GM04503 (cell line): ENCODE measurements at regions not wholly inside any gene's neighbourhood (a gene's known extent, or its start where the extent isn't known, plus 50 kb on each side); places are given as distances from the start of the nearest gene placed in this dataset.

Source experiments
- DNase-seq: peaks from one replicate; pipeline ENCODE4 v3.0.0-alpha.2; 2012; ENCODE audit warnings: low read depth

DNA sequence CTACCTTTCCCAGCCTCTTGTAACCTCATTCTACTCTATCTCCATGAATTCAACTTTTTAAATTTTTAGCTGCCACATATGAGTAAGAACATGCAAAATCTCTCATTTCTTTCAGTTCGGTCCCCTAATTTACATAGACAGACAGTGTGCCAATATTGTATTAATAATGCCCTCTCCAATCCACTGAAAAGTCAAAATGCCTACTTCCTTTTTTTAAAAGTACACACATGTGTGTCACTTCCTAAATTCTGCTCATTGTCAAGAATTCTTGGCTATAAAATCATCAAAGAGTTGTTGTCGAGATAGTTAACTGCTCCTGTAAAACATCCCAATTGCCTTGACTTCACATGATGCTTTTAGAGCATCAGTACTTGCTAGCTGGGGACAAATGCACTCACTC lies 84.2 kb upstream of the IL12A start:
- DNase-seq = no peak

DNA sequence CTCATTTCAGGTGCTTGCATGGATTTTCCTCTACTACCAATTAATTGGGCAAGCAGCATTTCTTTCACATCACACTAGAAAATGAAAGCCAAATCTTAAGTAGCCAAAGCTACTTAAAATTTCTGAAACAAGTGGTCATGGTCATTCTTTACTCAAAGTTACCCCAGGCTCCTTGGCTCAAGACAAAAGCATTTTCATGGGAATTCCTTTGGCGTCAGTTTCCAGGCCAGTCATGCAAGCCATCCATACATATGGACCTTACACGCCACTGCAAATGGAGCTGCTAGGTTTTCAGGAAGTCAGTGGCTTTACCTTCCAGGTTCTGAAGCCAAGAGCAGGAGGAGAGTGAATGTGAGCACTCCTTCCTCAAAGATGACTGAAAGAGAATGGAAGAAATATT lies 83.7 kb upstream of the IL12A start:
- no peak for DNase-seq

DNA sequence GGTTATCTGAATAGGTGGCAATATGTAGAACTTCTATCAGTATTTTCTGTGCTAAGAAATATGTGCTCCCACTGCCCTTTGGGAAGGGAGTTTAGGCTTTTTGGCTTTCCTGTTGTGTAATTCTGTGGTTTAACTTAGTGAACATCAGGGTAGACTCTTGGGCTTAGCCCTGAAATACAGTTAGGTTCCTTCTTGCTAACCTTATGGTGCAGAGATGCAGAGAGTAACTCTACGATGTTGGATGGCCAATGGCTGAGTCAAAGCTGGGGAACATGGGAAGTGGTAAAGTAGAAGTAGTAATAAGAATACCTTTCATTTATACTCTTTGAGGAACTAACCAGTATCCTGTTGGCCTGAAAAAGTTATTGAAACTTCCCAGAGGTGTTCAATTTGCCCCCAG lies 80.8 kb upstream of the IL12A start:
- no peak for DNase-seq

DNA sequence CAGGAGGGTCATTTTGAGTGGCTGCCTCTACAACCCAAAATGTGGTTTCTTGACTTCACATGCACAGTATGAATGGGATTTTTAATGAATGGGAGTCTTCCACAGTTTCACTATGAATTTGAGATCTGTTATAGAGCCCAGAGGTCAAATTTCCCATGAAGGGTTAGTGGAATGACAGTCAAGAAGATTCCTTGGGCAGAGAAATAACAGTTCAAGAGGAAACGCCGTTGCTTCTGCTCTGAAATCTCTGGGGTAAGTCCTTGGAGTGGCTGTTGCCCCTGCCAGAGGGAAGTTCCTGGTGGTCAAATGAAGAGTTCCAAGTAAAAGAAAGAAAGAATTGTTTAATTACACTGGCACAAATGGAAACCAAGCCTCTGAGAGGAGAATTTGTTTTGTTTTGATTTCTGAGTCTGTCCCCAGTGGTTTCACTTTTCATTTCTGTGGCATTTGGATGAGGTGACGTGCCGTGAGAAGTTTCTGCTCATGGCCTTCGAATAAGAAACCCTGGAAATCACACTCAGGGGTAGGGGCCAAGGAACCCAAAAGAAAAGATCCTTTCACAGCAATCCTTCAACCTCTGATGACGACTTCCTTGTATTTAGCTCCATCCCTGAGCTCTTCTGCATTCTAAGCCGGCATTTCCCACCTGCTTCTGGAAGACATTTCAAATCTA lies 77.5 kb upstream of the IL12A start:
- DNase-seq = no peak

DNA sequence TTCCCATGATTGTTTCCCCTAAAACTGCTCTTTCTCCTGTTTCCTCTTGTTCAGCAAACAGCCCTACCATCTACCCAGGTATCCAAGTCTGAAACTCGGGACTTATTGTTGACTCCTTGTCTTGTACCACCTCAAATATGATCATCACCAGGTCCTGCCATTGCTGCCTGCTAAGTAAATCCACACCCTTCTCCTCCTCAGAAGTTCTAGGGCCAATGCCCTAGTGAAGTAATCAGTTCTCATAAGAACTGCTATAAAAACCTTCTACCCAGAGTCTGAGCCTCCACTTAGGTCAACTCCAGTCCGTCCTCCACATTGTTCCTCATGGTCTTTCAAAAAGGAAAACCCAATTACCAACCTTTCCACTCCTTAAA lies 77.0 kb upstream of the IL12A start:
- no peak for DNase-seq

DNA sequence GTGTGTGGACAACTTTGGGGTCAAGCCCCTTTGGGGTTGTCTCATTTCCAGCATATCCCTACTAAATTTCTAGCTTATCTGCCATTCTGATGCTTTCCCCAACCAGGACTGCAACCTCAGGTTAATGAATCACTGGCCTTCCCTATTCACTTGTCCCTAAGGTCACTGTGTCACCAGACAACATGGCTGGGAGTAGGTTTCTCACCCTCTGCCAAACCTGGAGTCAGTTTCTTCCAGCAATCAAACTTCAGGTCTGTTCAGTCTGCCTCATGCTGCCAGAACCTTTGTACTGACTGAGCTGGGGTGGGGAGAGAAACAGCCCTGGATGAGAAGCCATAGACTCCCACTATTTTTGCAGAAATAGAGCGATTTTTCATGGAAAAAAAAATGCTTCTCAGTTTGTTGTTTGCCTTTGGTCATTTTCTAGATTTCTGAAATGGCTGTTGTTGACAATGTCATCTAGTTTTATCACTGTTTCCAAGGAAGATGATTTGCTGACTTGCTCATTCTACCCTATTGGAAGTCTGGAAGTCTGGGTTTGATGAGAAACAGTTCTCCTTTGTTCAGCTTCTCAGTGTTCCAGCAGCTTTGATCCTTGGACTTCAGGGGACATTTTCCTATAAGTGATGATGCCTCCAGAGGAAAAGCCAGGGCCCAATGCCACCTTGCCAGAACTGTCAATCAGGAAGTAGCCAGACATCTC lies 74.8 kb upstream of the IL12A start:
- no peak for DNase-seq

DNA sequence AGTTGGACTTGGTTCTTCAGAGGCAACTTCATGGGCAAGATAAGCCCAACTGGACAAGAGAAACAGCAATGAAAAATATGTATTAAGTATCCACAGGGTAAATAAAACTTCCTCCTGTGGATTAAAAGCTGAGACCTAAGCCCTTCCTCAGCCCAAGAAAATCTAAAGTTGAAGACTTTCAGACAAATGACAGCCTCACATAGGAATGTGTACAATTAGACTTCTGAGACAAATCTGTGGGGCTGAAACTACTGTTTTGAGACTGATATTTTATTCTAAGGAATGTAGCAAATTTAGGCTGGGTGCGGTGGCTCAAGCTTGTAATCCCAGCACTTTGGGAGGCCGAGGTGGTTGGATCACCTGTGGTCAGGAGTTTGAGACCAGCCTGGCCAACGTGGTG lies 74.2 kb upstream of the IL12A start:
- no peak for DNase-seq

DNA sequence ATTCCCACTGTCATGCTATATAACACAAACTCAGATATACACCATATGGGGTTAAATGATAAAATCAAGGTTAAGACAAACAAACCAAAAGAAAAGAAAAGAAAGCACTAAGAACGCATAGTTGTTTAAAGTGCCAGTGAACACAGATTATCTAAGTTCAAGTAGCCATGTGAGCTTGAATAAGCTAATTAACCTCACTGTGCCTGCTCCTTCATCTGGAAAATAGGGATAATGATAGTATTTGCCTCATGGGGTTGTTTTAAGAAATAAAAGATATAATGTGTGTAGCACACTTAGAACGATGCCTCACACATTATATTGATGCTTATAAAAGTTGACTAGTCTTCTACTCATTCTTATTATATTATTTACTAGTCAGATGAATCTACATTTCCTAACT lies 72.6 kb upstream of the IL12A start:
- no peak for DNase-seq

DNA sequence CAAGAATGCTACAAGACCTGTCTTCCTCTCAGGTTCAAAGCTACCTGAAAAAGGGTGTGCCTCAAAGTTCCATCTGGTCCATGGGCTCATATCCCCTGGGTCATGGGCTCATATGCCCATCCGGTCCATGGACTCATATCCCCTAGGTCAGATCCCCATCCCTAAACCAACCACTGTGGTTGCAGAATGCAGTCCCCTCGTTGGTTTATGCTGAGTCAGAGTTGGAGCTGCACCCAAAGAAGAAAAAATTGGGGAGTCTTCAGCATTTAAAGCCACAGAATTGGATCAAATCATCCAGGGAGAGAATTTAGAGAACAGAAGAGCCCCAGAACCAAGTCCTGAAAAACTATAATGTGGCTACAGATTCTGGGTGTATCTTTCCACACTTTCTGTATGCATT lies 71.5 kb upstream of the IL12A start:
- DNase-seq = no peak

DNA sequence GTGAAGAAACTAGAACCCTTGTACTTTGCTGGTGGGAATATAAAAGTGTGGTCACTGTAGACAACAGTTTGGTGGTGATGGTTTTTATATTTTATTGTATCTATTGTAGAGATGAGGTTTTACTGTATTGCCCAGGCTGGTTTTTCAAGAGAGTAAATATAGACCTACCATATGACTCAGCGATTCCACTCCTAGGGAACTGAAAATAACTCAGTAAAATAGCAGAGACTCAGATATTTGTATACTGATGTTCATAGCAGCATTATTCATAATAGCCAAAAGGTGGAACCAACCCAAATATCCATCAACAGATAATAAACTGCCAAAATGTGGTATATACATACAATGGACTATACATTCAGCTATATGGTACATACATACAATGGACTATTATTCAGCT lies 68.8 kb upstream of the IL12A start:
- no peak for DNase-seq

DNA sequence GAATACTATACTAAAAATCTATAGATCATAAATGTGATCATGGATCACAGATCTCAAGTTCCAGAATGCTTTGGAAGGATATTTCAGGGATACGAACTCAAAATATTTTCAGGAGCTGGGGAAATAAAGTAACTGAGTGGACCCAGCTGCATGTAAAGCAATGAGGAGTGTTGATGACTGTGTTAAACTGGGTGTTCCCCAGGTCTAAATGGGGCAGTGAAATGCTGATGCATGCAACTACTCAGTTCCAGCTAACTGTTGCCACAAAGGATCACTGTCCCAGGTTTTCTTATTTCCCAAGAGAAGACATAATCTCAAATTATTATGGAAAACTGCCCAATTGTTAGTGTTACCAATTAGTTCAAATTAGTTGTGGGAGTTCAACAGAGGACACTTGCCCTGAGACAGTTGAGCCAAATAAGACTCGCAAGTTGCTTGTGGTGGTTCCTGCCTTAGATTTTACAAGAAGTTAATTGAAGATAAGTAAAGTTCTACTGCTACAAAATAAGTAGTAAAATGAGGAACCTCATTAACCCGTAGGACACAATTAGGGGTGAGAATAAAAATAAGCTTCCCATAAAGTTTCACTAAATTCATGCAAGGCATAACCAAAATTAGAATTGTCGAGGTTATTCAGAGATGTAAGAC lies 66.3 kb upstream of the IL12A start:
- no peak for DNase-seq

DNA sequence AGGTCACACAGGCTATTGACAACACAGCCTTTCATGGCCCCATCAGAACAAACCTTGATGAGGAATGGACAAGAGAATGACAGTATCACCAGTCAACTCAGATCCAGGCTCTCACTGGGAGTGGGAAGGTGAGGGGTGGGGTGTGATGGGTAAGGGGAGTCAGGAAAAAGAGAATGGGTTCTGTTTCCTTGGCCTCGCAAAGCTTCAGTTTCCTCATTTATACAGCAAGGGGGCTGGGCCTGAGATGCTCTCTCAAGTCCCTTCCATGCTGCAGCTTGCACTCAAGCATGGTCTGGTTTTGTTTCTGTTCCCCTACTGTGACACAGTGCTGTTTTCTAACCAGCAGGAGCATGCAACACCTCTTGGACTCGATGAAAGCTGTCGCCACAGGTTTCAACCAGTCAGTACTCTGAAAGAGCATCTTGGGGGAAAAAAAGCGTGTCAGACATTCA lies 65.7 kb upstream of the IL12A start:
- DNase-seq = no peak

DNA sequence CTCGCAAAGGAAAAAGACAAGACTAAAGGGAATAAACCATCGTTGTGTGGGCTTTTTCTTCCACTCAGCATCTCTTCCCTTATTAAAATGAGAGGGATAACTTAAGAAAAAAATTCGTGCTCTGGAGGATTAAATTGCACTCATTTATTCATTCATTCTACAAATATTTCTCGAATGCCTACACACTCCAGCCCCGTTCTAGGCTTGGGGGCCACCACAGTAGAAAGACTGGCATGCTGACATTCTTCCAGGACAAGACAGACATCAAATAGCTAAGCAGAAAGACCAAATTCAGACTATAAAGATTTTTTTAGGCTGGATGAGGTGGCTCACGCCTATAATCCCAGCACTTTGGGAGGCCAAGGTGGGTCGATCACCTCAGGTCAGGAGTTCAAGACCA lies 65.3 kb upstream of the IL12A start:
- no peak for DNase-seq

DNA sequence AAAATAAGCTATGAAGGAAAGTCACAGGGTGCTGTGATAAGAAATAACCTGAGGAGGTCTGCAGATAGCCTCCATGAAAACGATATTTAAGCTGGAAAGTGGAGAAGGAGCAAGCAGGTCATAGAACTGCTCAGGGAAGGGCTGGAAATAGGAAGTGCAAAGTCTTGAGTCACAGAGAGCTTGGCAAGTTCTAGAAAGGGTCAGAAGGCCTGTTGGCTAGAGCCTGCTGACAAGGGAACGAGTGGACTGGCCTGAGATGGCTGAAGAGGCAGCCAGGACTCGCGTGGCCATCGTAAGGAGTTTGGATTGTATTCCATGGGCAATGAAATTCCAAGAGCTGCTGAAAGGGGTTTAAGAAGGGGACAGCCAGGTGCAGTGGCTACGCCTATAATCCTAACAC lies 64.7 kb upstream of the IL12A start:
- DNase-seq = no peak

DNA sequence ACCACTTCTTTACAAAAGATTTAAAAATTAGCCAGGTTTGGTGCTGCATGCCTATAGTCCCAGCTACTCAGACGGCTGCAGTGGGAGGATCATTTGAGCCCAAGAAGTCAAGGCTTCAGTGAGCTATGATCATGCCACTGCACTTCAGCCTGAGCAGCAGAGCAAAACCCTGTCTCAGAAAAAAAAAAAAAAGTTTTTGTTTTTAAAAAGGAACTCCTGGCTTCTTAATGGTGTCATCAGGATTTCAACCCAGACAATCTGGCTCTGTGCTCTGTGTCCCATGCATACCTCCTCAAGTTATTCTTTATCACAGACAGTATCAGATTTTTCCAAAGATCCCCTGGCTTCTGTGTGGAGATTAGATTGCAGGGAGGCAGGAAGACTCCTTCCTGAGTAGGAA lies 64.2 kb upstream of the IL12A start:
- no peak for DNase-seq

DNA sequence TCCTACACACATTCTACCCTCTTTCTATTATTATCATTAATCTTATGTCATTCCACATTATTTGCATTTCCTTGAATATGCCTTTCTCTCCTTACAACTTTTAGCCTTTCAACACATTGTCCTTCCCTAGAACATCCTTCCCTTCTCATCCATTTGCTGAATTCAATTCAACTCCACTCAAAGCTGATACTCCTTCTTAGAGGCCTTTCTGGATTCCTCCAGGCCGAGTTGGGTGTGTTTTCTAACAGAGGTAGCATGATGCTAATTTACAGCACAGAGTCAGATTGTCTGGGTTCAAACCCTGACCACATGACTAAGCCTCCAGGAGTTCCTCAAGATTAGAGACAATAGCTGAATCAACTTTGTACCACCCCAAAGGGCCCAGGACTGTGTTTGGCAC lies 63.4 kb upstream of the IL12A start:
- no peak for DNase-seq

DNA sequence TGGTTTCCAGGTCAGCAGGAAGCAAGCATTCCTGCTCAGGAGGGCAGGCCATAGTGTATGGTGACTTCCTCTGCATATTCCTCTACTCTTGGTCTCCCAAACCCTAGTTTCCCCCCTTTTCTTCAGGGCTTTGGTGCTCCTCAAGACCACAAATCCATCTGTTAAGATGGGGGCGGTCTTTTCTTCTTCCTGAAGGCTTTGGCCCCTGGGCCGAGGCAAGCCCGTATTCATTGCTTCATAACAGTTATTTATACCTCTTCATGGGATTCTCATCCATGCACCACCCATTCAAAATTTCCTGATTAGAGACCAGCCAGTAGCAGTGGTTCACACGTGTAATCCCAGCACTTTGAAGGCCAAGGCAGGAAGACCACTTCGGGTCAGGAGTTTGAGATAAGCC lies 62.1 kb upstream of the IL12A start:
- DNase-seq = no peak

DNA sequence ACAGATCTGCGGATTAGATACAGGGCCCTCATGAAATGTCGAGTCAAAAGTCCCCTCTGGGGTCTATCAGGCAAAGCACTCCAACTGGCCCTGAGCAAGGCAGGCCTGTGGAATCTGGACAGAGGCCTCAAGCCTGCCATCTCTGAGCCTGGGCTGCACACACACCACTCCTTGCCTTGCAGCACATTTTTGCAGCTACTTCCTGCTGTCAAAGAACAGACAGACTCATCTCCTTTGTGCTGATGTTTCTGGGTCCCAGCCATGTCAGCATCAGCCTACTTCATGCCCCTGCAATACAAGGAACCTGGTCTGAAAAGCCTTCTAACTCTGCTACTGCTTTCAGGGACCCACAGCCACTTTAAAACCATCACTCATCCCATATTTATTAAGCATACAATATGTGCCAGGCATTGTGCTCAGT lies 60.6 kb upstream of the IL12A start:
- no peak for DNase-seq

DNA sequence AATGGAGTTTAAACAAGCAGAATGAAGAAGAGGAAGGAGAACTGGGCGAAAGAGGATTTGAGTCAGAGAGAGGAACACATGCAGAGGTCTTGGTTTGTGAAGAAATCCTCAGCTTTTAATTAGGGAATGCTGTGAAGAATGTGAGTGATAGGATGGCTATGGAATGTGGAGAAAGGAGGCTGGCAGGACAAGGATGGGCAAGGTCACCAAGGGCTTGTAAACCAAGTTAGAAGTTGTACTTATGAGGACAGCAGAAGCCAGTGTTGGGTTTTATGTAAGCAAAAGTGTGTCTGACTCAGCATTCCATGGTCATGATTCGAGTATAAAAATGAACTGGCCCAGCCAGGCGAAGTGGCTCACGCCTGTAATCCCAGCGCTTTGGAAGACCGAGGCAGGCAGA lies 60.0 kb upstream of the IL12A start:
- DNase-seq = peak; percentile 99

DNA sequence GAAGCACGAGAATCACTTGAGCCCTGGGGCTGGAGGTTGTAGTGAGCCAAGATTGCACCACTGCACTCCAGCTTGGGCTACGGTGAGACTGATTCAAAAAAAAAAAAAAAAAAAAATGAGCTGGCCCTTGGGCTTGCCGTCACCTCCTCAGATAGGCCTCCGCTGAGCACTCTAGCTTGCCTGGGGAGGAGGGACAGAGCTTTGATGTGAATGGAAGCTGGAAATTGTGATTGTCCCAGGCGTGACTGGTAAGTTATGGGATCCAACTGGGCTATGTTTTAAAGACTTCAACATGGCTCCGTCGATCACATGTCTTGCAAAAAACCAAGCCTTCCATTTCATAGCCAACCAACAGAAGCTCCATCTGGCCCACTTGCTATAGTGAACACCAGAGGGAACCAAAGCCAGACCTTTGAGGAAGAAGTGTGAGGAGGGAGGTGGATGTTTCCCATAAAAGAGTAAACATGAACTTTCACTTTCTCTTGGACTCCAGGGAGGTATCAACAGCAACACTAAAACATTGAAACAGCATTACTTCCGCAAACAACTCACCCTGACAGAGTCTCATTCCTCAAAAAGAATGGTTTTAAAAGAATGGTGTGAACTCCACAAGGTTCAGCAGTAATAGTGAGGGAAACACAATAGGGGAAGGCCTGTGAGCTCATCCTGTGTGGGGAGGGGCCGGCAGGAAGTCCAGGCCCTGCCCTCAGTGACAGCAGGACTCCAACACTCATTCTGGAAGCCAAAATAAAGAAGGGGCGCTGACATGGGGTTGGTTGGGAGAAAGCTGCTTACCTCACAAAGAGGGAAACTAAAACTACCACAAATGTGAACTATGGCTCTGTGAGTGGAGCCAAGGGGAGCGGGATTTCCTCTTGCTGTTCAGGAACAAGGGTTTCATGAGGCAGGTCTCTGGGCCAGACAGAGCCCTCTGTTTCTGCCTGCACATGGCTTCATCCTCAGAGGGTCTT lies 59.2 kb upstream of the IL12A start:
- DNase-seq = no peak

DNA sequence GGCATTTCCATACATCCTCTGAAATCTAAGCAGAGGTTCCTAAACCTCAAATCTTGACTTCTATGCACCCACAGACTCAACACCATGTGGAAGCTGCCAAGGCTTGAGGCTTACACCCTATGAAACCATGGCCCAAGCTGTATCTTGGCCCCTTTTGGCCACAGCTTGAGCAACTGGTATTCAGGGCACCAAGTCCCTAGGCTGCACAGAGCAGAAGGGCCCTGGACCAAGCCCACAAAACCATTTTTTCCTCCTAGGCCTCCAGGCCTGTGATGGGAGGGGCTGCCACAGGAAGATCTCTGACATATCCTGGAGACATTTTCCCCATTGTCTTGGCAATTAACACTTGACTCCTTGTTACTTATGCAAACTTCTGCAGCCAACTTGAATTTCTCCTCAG lies 54.4 kb upstream of the IL12A start:
- DNase-seq = no peak

DNA sequence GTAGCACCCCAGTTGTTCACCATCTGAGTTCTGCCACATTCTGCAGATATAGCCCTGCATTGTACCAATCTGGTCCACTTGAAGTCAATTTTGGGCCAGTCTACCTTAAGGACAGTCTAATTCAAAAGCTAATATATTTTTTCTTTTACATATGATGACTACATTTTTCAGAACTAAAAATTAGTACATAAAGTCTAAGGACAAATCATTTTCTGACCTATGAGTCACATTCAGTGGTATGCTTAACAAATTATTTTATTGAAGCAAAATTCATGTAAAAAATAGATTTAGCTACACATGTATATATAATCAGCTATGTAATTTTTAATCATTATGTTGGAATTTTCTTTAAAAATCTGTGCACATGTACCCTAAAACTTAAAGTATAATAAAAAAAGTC lies 52.1 kb upstream of the IL12A start:
- no peak for DNase-seq
